ENCODE measurements at regions not wholly inside any gene's neighbourhood (a gene's known extent, or its start where the extent isn't known, plus 50 kb on each side); places are given as distances from the start of the nearest gene placed in this dataset.
"Not testable (repeated sequence)": the region's sequence is repeated elsewhere in the genome, so short reads cannot be mapped to it uniquely, and the experiment has no call there.

DNA sequence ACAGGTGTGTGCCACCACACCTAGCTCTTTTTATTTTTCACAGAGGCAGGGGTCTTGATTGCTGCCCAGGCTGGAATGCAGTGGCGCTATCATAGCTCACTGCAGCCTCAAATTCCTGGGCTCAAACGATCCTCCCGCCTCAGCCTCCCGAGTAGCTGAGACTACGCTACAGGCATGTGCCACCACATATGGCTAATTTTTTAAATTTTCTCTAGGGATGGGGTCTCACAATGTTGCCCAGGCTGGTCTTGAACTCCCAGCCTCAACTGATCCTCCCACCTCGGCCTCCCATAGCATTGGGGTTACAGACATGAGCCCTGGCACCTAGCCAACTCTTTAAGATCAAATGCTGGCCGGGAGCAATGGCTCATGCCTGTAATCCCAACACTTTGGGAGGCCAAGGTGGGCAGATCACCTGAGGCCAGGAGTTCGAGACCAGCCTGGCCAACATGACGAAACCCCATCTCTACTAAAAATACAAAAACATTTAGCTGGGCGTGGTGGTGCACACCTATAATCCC lies 50.6 kb upstream of the MYL10 start:
- H3K36me3 Mint-ChIP-seq (ENCODE audit: low read depth); H3K4me3 Mint-ChIP-seq; H3K27ac Mint-ChIP-seq; H3K27me3 Mint-ChIP-seq (ENCODE audit: low read depth); H3K4me1 Mint-ChIP-seq (ENCODE audit: low read depth); H3K9me3 Mint-ChIP-seq: not testable (repeated sequence)

DNA sequence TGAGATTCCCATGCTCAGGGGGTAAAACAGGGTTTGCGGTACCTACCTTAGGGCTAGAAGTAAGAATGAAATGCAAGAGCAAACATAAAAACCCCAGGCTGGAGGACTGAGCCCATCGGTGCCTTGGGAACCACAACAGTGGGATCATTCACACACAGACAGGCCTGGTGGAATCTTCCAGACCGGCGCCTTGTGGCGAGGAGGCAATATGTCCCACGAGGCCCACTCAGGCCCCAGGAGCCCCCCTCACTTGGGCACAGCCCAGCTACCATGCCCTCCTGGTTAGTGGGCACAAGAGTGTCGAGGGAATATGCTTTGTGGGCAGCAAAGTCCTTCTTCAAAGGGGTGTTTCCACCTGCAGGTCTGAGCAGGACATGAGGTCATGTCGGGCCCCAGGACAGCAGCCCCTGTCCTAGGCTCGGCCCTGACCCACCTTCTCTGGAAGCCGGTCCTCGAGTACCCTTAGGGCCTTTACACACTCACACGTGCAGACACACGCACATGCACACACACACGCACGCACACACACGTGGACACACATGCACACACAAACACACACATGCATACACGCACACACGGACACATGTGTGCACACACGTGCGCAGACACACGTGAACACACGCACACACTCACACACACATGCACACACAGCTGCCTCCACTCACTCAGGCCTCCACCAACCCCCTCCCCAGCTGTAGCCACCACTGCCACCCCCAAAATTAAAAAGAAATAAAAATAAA lies 51.5 kb upstream of the MYL10 start:
- Mint-ChIP-seq H3K27me3 (ENCODE audit: low read depth) (no peaks in the 10 kb centered on the region), H3K27ac (no peak overlapping the region), H3K4me1 (ENCODE audit: low read depth) (no peaks in the 10 kb centered on the region), H3K9me3 (no peaks in the 10 kb centered on the region), H3K36me3 (ENCODE audit: low read depth) (no peaks in the 10 kb centered on the region), H3K4me3 (no peak overlapping the region)

DNA sequence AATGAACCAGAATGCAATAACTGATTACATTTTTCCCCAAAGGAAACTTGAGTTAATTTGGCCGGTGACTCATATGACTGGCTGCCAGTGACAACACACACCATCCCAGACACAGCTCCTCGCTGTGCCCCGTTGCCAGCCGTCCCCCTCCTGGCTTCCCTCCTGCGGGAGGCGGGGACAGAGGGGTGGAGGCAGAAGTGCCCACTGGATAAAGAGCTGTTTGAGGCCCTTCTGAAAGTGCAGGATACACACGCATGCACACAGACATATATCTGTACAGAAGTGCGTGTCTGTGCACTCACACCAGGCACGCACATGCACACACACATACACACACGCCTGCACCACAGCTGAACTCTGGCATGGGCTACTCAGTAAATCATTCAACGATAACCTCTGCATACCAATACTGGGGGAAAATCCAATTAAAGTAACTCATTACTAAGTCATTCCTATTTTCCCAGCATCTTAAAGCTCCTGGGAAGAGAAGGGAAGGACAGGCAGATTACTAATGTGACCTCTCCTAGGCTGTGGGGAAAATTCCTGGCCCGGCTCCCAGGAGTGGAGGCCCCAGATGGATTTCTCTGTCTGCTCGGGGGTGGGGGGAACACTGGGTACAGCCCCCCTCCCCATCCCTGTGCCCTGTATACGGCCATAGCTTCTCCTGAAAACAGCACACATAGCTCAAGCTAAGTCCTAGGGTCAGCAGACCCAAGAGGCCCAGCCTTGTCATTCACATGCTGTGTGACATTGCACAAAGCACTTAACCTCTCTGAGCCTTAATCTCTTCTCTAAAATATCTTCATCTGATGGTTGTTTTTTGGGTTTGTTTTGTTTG lies 52.3 kb upstream of the MYL10 start:
- H3K4me3 Mint-ChIP-seq, result no peak overlapping the region
- H3K27ac Mint-ChIP-seq, result no peak overlapping the region
- H3K27me3 Mint-ChIP-seq (ENCODE audit: low read depth), result no peaks in the 10 kb centered on the region
- H3K36me3 Mint-ChIP-seq (ENCODE audit: low read depth), result no peaks in the 10 kb centered on the region
- no peaks in the 10 kb centered on the region for H3K4me1 Mint-ChIP-seq (ENCODE audit: low read depth)
- H3K9me3 Mint-ChIP-seq, result no peaks in the 10 kb centered on the region

DNA sequence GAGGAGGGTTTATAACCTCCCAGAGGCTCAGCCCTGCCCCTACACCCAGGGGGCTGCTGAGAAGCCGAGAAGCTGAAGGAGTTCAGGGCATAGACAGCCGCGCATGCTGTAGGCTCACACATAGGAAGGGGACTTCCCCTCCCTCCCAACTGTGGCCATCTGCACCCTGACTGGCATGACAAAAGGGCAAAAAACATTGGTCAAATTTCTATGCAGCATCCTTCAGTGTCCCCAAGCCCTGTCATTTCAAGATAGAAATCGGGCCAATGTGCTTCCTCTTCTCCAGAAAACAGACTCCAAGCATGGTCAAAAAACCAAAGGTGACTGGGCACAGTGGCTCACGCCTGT lies 55.9 kb upstream of the MYL10 start:
- Mint-ChIP-seq H3K27ac (no peak overlapping the region), H3K4me3 (no peak overlapping the region), H3K36me3 (ENCODE audit: low read depth) (no peaks in the 10 kb centered on the region), H3K9me3 (no peaks in the 10 kb centered on the region), H3K4me1 (ENCODE audit: low read depth) (no peaks in the 10 kb centered on the region), H3K27me3 (ENCODE audit: low read depth) (no peaks in the 10 kb centered on the region)

DNA sequence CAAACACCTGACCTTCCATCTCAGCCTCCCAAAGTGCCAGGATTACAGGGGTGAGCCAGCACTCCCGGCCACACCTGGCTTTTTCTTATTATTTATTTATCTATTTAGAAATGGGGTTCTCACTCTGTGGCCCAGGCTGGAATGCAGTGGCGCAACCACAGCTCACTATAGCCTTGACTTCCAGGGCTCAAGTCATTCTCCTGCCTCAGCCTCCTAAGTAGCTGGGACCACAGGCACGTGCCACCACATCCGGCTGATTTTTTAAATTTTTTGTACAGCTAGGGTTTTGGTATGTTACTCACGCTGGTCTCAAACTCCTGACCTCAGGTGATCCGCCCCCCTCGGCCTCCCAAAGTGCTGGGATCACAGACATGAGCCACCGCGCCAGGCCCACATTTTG lies 56.9 kb upstream of the MYL10 start:
- H3K4me3 Mint-ChIP-seq, result no peak overlapping the region
- H3K9me3 Mint-ChIP-seq, result no peaks in the 10 kb centered on the region
- H3K27ac Mint-ChIP-seq, result no peak overlapping the region
- H3K4me1 Mint-ChIP-seq (ENCODE audit: low read depth), result no peaks in the 10 kb centered on the region
- H3K36me3 Mint-ChIP-seq (ENCODE audit: low read depth), result no peaks in the 10 kb centered on the region
- no peaks in the 10 kb centered on the region for H3K27me3 Mint-ChIP-seq (ENCODE audit: low read depth)

DNA sequence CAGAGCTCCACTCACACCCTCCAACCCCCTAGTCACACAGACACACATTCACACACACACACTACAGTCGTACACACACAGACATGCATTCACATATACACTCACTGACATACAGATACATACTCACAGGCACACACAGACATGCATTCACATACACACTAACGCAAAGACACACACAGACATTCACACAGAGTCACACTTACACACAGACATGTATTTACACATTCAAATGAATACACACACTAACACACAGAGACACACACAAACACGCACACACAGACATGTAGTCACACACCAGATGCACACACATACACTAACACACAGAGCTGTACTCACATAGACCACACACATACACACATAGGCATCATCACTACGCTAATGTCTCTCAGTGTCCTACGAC lies 58.0 kb upstream of the MYL10 start:
- Mint-ChIP-seq H3K4me3 (no peak overlapping the region), H3K36me3 (ENCODE audit: low read depth) (no peaks in the 10 kb centered on the region), H3K9me3 (no peaks in the 10 kb centered on the region), H3K4me1 (ENCODE audit: low read depth) (peaks cover 4% of the 10 kb centered on the region), H3K27ac (no peak overlapping the region), H3K27me3 (ENCODE audit: low read depth) (no peaks in the 10 kb centered on the region)

DNA sequence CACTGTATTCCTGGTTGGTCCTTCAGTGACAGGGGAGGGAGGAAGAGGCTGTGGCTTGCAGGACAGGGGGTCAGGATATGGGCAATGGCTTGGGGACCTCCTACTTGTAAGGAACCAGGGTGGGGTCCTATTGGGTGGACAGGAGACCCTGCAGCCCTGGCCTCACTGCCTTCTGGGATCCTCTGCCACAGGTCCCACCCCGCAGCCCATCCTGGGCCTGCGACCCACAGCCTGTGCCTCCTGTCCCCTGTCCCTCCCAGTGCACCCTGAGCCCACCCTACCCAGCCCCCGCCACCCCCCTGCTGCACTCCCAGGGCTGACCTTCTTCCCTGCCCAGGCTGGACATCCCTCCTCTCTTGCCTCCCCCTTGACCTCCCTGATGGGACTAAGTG lies 58.7 kb upstream of the MYL10 start:
- peaks cover 5% of the 10 kb centered on the region for H3K4me1 Mint-ChIP-seq (ENCODE audit: low read depth)
- H3K9me3 Mint-ChIP-seq, result no peaks in the 10 kb centered on the region
- H3K27ac Mint-ChIP-seq, result no peak overlapping the region
- no peaks in the 10 kb centered on the region for H3K36me3 Mint-ChIP-seq (ENCODE audit: low read depth)
- H3K27me3 Mint-ChIP-seq (ENCODE audit: low read depth), result no peaks in the 10 kb centered on the region
- H3K4me3 Mint-ChIP-seq, result no peak overlapping the region

DNA sequence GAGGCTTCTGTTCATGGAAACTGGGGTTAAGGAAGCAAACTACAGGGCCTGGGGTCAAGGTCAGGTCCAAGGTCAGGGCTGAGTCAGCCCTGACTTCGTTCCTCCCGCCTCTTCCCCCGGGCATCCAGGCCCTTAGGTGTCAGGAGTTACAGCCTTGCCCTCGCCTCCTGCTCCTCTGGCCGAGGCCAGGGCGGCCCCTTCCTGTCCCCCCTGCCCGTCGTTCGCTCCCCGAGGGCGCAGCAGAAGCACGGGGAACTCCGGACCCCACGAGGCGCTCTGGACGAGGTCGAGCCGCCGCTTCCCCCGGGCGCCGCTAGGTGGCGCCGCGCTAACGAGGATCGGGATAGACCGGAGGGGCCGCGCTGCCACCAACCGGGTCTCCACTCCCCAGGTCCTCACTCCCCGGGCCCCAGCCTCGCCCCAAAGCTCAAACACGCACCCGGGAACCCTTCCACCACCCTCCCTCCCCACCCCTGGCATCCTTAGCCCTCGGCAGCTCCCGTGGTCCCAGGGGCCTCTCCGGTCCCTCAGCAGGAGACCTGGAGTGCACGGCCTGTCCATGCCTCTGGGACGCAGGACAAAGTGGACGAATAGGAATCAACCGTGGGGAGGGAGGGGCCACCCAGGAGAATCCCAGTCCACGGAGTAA lies 59.2 kb upstream of the MYL10 start:
- H3K9me3 Mint-ChIP-seq, result no peaks in the 10 kb centered on the region
- H3K4me3 Mint-ChIP-seq, result no peak overlapping the region
- no peak overlapping the region for H3K27ac Mint-ChIP-seq
- no peaks in the 10 kb centered on the region for H3K27me3 Mint-ChIP-seq (ENCODE audit: low read depth)
- H3K4me1 Mint-ChIP-seq (ENCODE audit: low read depth), result peaks cover 5% of the 10 kb centered on the region
- no peaks in the 10 kb centered on the region for H3K36me3 Mint-ChIP-seq (ENCODE audit: low read depth)

DNA sequence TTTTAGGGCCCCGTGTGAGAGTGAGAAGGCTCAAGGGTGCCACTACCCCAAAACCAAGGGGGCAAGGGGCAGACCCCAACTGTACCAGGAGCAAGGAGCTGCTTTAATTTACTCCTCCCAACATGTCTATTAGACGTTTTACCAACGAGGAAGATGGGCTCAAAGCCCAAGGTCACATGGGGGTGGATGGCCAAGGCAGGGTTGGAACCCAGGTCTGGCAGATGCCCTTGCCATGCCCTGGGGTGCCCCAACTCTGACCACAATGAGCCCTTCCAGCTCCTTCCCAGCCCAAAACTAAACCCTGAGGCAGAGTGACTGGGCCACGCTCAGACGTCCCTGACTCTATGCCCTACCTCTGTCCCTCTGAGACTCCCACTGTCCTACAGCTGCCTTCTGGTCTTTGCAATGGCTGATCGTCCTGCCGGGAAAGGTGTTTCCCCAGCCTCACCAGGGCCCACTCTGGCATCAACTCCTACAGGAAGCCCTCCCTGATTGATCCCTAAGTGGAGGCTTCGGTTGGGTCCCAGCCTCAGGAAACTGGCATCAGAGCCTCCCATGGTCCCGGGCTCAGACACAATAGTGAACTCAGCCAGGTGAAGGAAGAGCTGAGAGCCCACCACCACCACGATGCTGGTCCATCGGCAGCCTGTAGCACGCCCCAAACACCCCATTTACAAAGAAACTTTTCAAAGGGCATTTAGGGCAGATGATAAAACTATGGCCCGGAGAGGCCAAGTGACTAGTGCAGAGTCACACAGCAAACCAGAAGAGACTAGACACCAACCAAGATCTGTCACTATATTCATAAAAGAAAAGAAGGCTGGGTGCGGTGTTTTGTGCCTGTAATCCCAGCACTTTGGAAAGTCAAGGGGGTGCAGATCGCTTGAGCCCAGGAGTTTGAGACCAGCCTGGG lies 60.2 kb upstream of the MYL10 start:
- no peak overlapping the region for H3K4me3 Mint-ChIP-seq
- no peaks in the 10 kb centered on the region for H3K36me3 Mint-ChIP-seq (ENCODE audit: low read depth)
- no peaks in the 10 kb centered on the region for H3K27me3 Mint-ChIP-seq (ENCODE audit: low read depth)
- H3K4me1 Mint-ChIP-seq (ENCODE audit: low read depth), result peaks cover 5% of the 10 kb centered on the region
- H3K27ac Mint-ChIP-seq, result peak overlapping the region; percentile 20
- H3K9me3 Mint-ChIP-seq, result no peaks in the 10 kb centered on the region

DNA sequence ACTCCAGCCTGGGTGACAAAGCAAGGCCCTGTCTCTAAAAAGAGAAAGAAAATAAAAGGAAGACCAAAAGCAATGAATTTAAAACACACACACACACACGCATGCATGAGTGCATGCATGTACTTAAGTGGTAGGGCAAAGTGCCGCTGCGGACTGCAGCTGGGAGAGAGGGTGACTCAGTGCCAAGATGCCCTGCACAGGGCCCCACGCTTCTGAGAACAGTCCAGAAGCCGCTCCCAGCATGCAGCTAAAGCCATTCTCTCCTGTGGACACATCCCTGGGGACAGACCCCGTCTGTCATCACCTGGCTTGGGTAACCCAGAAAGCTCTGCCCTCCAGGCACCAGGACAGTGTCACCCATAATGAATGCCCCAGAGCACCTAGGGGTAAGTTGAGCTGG lies 61.0 kb upstream of the MYL10 start:
- Mint-ChIP-seq H3K27me3 (ENCODE audit: low read depth) (no peaks in the 10 kb centered on the region), H3K27ac (no peak overlapping the region), H3K4me1 (ENCODE audit: low read depth) (peaks cover 5% of the 10 kb centered on the region), H3K4me3 (no peak overlapping the region), H3K9me3 (no peaks in the 10 kb centered on the region), H3K36me3 (ENCODE audit: low read depth) (no peaks in the 10 kb centered on the region)

DNA sequence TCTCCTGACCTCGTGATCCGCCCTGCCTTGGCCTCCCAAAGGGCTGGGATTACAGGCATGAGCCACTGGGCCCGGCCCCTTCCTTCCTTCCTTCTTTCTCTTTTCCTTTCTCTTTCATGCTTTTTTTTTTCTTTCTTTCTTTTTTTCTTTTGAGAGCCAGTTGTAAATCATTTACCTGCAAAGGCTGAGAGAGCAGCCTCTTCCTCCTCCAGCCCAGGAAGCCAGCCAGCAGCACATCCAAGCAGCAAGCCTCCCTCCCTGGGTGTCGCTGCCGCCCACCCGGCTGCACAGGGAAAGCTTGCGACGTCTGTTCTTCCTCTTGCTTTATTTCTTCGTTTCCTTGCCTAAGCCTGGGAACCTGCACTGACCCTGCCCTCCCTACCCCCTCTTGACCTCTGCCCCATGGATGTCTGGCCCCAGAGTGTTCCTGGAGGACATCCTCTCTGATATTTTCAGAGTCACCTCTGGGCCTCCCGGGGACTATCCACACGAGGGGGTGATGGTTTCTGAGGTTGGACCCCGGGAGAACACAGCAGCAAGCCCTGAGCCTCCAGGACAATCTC lies 62.8 kb upstream of the MYL10 start:
- Mint-ChIP-seq H3K4me3 (no peak overlapping the region), H3K27ac (peak overlapping the region; percentile 22), H3K36me3 (ENCODE audit: low read depth) (no peaks in the 10 kb centered on the region), H3K4me1 (ENCODE audit: low read depth) (peaks cover 5% of the 10 kb centered on the region), H3K27me3 (ENCODE audit: low read depth) (peaks cover 3% of the 10 kb centered on the region), H3K9me3 (no peaks in the 10 kb centered on the region)

DNA sequence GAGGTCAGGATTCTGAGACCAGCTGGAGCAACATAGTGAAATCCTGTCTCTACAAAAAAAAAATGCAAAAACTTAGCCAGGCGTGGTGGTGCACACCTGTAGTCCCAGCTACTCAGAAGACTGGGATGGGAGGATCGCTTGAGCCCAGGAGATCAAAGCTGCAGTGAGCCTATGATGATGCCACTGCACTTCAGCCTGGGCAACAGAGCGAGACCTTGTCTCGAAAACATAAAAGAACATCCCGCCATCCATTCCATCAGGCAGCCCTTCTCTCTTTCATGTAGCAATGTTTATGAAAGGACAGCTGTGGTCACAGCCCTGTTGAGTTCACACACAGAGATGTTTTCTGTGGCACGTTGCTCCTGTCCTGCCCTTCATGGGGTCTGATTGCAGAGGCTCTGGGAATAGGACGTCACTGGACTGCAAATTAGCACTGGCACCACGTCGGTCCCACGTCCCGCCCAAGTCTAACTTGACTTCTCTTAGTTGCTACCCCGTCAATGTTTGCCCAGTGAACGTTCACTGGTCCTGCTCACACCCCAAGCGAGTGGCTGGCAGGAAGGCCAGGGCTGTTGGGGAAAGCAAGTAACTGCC lies 64.5 kb upstream of the MYL10 start:
- H3K27me3 Mint-ChIP-seq (ENCODE audit: low read depth), result peaks cover 3% of the 10 kb centered on the region

DNA sequence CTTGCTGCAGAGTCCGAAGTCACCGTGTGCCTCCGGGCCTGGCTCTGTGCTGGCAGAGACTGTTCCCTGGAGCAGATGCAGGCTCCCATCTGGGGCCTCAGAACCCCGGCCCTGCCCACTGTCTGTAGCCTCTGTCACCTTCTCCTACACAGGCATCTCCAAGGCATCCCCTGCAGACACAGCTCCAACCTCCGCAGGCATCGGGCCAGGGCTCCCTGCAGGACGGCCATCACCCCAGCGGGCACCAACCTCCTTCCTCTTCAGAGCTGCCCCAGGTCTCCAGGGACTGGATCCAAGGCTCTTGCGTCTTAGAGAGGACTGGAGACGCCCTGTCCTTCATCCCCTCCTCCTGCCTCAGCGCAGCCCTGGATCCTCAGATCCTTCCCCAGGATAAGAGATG lies 69.9 kb upstream of the MYL10 start:
- Mint-ChIP-seq H3K36me3 (ENCODE audit: low read depth) (no peaks in the 10 kb centered on the region), H3K9me3 (no peaks in the 10 kb centered on the region), H3K4me3 (no peak overlapping the region), H3K27ac (no peak overlapping the region), H3K4me1 (ENCODE audit: low read depth) (no peaks in the 10 kb centered on the region), H3K27me3 (ENCODE audit: low read depth) (peaks cover 4% of the 10 kb centered on the region)

More for the DNA sequence above, 64.5 kb upstream of the MYL10 start:
- no peaks in the 10 kb centered on the region for H3K36me3 Mint-ChIP-seq (ENCODE audit: low read depth)
- H3K9me3 Mint-ChIP-seq, result no peaks in the 10 kb centered on the region
- no peak overlapping the region for H3K4me3 Mint-ChIP-seq
- no peak overlapping the region for H3K27ac Mint-ChIP-seq
- peaks cover 5% of the 10 kb centered on the region for H3K4me1 Mint-ChIP-seq (ENCODE audit: low read depth)
